ENCODE measurements at regions not wholly inside any gene's neighbourhood (a gene's known extent, or its start where the extent isn't known, plus 50 kb on each side); places are given as distances from the start of the nearest gene placed in this dataset.

DNA sequence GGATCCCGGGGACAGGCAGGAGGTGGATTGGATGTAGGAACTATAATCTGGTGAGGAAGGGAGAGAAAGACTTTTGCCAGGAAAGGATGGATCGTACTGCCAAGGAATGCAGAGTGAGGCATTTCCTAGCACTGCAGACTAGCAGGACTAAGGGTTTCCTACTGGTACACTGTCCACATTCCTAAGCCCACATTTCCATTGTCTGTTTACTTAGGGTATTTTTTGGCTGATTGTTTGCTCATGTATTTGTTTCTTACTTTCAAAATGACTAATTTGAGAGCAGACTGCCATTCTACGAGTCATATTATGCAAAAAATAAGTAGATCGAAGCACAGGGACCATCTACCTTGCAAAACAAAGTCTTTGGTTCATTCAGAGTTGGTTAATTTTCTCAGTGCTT is 1029.5 kb upstream of the NR2F2 start:
- H3K27me3 ChIP-seq (ENCODE audit: control insufficient read depth, extremely low read depth, insufficient read depth, low read length) = no peaks in the 10 kb centered on the region
- no peaks in the 10 kb centered on the region for H3K36me3 ChIP-seq (ENCODE audit: control insufficient read depth in 2 of 2, extremely low read depth in 1 of 2, insufficient read depth in 2 of 2, low read length in 2 of 2)
- no peak overlapping the region for H3K9ac ChIP-seq (ENCODE audit: control insufficient read depth, extremely low read depth, insufficient read depth, low read length)
- H3K9me1 ChIP-seq (ENCODE audit: control insufficient read depth, extremely low read depth, insufficient read depth, low read length) = no peaks in the 10 kb centered on the region
- DNase-seq (ENCODE audit: low read depth, low spot score) (no peak), FAIRE-seq (no peak)
- H4K20me1 ChIP-seq (ENCODE audit: control insufficient read depth, extremely low read depth, insufficient read depth, low read length) = no peaks in the 10 kb centered on the region
- H3K79me2 ChIP-seq (ENCODE audit: control insufficient read depth, insufficient read depth, low read length) = no peaks in the 10 kb centered on the region
- H2AFZ ChIP-seq (ENCODE audit: control insufficient read depth, low read length) = no peak overlapping the region
- H3K4me1 ChIP-seq (ENCODE audit: control insufficient read depth, extremely low read depth, insufficient read depth, low read length) = no peaks in the 10 kb centered on the region
- no peak overlapping the region for H3K4me3 ChIP-seq (ENCODE audit: control insufficient read depth in 2 of 3, extremely low read depth in 1 of 3, insufficient read depth in 2 of 3, low read depth in 1 of 3, low read length in 3 of 3)
- H3K9me3 ChIP-seq (ENCODE audit: control insufficient read depth, low read depth, low read length) = no peaks in the 10 kb centered on the region
- TF ChIP-seq EZH2 (IDR thresholded peaks at IDR 0.05; ENCODE audit: low read length) = no peak
- TF ChIP-seq, protein P1, sequence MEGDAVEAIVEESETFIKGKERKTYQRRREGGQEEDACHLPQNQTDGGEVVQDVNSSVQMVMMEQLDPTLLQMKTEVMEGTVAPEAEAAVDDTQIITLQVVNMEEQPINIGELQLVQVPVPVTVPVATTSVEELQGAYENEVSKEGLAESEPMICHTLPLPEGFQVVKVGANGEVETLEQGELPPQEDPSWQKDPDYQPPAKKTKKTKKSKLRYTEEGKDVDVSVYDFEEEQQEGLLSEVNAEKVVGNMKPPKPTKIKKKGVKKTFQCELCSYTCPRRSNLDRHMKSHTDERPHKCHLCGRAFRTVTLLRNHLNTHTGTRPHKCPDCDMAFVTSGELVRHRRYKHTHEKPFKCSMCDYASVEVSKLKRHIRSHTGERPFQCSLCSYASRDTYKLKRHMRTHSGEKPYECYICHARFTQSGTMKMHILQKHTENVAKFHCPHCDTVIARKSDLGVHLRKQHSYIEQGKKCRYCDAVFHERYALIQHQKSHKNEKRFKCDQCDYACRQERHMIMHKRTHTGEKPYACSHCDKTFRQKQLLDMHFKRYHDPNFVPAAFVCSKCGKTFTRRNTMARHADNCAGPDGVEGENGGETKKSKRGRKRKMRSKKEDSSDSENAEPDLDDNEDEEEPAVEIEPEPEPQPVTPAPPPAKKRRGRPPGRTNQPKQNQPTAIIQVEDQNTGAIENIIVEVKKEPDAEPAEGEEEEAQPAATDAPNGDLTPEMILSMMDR (optimal IDR thresholded peaks at IDR 0.05 in 1 of 3, IDR thresholded peaks at IDR 0.05 in 1 of 3, conservative IDR thresholded peaks at IDR 0.05 in 1 of 3; ENCODE audit: extremely low read depth in 1 of 3, insufficient read depth in 2 of 3, low read length in 3 of 3) = no peak
- H3K4me2 ChIP-seq (ENCODE audit: control insufficient read depth, extremely low read depth, insufficient read depth, low read depth, low read length) = no peak overlapping the region
- no peak overlapping the region for H3K27ac ChIP-seq (ENCODE audit: control insufficient read depth, insufficient read depth, low read length)
- dilution Hi-C loops (cut with MboI; ENCODE audit: extremely low pct_ligation_motif_present, low sequenced_read_pairs) = no loop called here

DNA sequence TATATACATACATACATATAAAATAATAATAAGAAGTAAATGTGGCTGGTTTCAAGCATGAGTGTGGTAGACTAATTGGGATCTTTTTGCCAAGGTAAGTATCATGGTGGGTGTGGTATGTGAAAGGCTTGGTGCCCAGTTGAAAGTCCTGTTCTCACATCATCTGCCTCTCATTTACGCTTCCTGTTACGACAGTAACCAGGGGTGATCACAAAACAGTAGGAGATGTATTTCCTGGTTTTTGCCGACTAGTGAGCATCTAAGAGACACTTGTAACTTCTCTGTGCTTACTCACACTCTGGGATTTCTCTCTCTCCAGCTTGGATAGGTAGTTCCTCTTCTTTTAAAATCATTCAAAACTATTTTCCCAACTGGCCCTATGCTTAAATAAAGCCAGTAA is 1028.3 kb upstream of the NR2F2 start:
- no peak overlapping the region for H2AFZ ChIP-seq (ENCODE audit: control insufficient read depth, low read length)
- no peaks in the 10 kb centered on the region for H3K9me3 ChIP-seq (ENCODE audit: control insufficient read depth, low read depth, low read length)
- FAIRE-seq (no peak), DNase-seq (ENCODE audit: low read depth, low spot score) (no peak)
- no peak overlapping the region for H3K27ac ChIP-seq (ENCODE audit: control insufficient read depth, insufficient read depth, low read length)
- H3K4me1 ChIP-seq (ENCODE audit: control insufficient read depth, extremely low read depth, insufficient read depth, low read length) = no peaks in the 10 kb centered on the region
- H3K4me3 ChIP-seq (ENCODE audit: control insufficient read depth in 2 of 3, extremely low read depth in 1 of 3, insufficient read depth in 2 of 3, low read depth in 1 of 3, low read length in 3 of 3) = no peak overlapping the region
- H3K36me3 ChIP-seq (ENCODE audit: control insufficient read depth in 2 of 2, extremely low read depth in 1 of 2, insufficient read depth in 2 of 2, low read length in 2 of 2) = no peaks in the 10 kb centered on the region
- H3K27me3 ChIP-seq (ENCODE audit: control insufficient read depth, extremely low read depth, insufficient read depth, low read length) = no peaks in the 10 kb centered on the region
- no peaks in the 10 kb centered on the region for H3K79me2 ChIP-seq (ENCODE audit: control insufficient read depth, insufficient read depth, low read length)
- H3K4me2 ChIP-seq (ENCODE audit: control insufficient read depth, extremely low read depth, insufficient read depth, low read depth, low read length) = no peak overlapping the region
- H4K20me1 ChIP-seq (ENCODE audit: control insufficient read depth, extremely low read depth, insufficient read depth, low read length) = no peaks in the 10 kb centered on the region
- TF ChIP-seq EZH2 (IDR thresholded peaks at IDR 0.05; ENCODE audit: low read length) = no peak
- TF ChIP-seq, protein P1 (optimal IDR thresholded peaks at IDR 0.05 in 1 of 3, IDR thresholded peaks at IDR 0.05 in 1 of 3, conservative IDR thresholded peaks at IDR 0.05 in 1 of 3; ENCODE audit: extremely low read depth in 1 of 3, insufficient read depth in 2 of 3, low read length in 3 of 3) = no peak
- dilution Hi-C loops (cut with MboI; ENCODE audit: extremely low pct_ligation_motif_present, low sequenced_read_pairs) = no loop called here
- no peaks in the 10 kb centered on the region for H3K9me1 ChIP-seq (ENCODE audit: control insufficient read depth, extremely low read depth, insufficient read depth, low read length)
- H3K9ac ChIP-seq (ENCODE audit: control insufficient read depth, extremely low read depth, insufficient read depth, low read length) = no peak overlapping the region

All from keratinocyte (primary cell).